Astrocyte of the hippocampus (primary cell): ENCODE measurements at regions not wholly inside any gene's neighbourhood (a gene's known extent, or its start where the extent isn't known, plus 50 kb on each side); places are given as distances from the start of the nearest gene placed in this dataset.
A peak's percentile ranks its signal among the peaks of the same experiment; 100 is the strongest.
"Not testable (repeated sequence)": the region's sequence is repeated elsewhere in the genome, so short reads cannot be mapped to it uniquely, and the experiment has no call there.

Source experiments
- DNase-seq: peaks from one replicate; pipeline ENCODE4 v3.0.0; 2011; ENCODE audit warnings: low read depth, low spot score

- peak; percentile 83 for DNase-seq
Measured at GRCh38 chr3:177357352-177358090, 160.2 kb upstream of the TBL1XR1 start.

DNA sequence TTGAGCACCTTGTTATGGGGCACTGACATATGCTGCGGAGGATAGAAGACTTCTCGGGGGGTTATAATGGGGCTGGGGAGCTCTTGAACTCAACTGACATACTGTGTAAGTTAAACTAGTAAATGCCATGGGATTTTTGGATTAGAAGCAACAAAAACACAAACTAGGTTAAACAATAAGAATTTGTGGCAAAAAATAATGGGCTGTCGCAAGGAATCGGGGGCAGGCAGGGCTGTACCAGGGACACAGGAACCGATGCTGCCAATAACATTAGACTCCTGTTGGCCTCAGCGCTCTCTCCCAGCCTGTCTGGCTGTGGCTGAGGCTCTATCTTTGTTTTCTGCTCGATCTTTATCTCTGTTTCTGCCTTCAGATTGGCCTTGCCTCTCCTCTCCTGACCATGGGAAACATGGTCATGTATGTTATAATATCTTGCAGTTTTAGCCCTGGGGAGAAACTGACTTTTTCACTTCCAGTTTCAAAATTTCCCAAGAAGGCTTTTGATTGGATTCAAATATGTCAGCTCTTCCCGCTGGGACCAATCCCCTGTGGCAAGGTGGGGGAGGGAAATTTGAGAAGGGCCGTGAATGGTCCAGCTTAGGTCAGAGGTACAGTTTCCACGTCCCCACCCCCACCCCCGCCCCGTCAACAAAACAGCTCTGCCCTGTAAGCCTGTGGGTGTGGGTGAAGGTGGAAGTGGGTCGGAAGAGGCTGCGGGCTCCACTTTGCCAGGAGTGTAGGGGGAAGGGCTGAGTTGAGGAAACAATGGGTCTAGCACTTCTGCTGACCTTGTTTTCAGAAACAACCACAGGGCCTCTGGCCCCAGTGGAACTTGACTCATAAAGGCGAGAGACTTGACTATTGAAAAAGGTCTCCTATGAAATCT lies 161.1 kb upstream of the TBL1XR1 start:
- DNase-seq: peak; percentile 80

GRCh38 chr3:177358977-177359592 lies 161.8 kb upstream of the TBL1XR1 start:
- peak; percentile 58 for DNase-seq

DNA sequence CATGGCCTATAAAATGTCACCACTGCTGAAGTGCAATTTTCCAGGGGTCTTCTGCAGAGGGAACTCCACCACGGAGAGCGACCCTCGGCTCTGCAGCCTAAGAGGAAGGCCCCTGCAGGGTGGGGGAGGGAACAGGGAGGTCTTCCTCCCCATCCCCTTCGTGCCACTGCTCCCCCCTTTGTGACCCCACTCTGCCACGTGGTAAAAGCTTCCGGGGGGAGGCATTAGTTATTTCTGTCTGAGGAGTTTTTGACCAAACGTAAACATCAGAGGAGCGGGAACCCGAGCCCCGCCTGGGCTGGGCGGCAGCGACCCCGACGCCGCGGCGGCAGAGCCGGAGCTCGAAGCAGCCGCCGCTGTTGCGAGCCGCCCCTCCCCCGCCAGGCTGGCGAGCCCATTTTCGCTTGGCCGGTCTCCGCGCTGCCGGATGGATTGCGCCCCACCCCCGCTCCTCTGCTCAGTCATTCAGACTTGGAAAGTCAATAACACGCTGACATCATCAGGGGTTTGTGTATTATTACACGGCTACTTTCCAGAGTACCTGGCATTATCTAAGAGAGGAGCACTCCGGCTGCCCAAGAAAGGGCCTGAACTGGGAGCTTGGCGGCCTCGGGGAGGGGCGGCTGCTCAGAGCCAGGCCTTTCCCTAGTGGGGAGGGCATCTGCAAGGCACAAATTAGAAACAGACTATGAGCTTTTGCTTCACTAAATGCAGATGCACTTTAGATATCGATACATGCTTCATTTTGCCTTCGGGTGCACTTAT lies 162.5 kb upstream of the TBL1XR1 start:
- peak; percentile 99 for DNase-seq

GRCh38 chr3:177361081-177361938 lies 164.0 kb upstream of the TBL1XR1 start:
- no peak for DNase-seq

- no peak for DNase-seq
Measured at GRCh38 chr3:177362626-177363025, 165.3 kb upstream of the TBL1XR1 start.

GRCh38 chr3:177364236-177364635 lies 167.0 kb upstream of the TBL1XR1 start:
- no peak for DNase-seq

DNA sequence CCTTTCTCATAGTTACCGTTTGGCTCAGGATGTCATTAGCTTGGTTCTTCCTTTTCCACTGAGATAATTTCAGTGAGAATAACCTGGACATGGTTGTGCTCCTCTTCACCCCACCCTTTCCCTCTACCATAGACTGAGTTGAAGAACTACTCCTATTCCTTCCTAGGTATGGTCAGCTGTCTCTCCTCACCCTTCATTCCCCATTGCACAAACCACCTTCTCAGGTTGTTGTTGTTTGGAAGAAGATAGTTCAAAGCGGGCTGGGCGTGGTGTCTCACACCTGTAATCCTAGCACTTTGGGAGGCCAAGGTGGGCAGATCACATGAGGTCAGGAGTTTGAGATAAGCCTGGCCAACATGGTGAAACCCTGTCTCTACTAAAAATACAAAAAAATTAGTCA lies 168.0 kb upstream of the TBL1XR1 start:
- DNase-seq: not testable (repeated sequence)

GRCh38 chr3:177367788-177368187 lies 170.5 kb upstream of the TBL1XR1 start:
- no peak for DNase-seq

DNA sequence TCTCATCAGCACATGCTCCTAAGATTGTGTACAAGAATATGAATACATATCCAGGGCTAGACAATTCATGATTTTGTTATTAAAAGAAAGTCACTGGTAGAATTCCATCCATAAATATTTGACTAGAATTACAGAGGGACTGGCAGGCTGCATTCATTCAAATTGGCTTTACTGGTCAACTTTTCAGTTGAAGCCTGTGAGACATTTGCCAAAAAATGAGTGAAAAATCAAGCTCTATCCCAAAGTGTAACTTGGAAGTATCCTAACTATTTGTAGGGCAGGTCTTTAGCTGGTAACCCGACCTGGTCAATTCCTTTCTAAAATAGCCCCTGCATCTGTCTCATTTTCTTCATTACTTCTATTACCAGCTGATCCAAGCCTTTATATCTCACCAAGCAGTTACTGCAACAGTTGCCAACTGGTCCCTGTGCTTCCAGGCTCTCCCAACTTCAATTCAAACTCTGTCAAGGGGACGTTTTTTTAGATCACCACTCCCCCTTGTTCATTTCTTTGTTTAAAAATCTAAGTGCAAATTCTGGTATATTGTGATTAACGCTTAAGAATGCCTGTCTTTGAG lies 173.1 kb upstream of the TBL1XR1 start:
- DNase-seq: no peak

GRCh38 chr3:177371146-177371545 lies 173.9 kb upstream of the TBL1XR1 start:
- DNase-seq: no peak

DNA sequence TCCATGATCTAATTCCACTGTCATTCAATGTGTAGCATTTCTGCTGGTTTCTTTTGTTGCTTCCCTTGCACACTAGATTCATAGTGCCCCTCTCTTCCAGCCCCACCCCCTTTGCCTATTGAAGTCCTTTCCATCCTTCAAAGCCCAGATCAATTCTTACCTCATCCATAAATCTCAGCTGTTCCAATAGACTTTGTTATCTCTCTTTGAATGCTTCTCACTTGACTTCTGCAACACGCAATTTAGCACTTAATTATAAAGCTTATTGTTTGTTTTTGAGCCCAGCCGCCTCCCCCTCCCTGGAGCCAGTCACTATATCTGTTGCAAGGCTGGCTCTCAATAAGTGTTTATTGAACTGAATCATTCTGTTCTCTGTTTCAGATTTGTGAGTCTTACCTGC lies 174.6 kb upstream of the TBL1XR1 start:
- DNase-seq: no peak

- no peak for DNase-seq
Measured at GRCh38 chr3:177374323-177374722, 177.0 kb upstream of the TBL1XR1 start.

- no peak for DNase-seq
Measured at GRCh38 chr3:177375316-177375715, 178.0 kb upstream of the TBL1XR1 start.

DNA sequence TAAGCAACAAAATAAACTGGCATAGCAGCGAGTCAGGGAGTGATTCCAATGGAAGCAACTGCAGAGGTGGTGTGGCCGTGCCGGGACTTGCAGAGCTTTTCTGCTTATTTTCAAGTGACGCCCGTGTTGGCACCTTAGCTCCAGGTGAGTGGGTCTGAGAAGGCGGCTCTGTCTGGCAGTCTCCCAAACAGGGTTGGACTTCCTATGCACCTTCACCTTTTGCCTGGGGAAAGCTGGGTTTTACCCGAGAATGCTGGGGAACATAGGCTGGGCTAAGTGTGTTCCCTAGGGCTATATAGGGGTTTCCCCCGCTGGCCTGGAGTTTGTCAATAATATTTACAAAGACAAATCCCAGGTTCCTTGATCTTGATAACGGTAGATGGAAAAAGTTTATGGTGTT lies 179.9 kb upstream of the TBL1XR1 start:
- no peak for DNase-seq

DNA sequence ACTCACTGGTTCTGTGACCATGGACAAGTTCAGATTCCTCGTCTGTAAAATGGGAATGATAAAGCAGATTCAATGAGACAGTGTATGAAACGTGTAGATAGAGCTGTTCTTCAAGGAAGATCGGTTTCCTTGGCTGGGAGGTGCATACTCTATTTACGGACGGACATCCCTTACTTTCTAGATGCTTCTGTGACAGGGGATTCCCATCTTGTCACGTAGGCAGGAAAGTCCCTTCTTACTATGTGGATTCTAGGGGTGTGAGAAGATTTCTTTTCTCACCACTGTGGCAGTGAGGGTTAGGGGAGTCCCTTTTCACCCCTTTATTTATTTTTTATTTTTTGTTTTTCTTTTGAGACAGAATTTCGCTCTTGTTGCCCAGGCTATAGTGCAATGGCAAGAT lies 180.9 kb upstream of the TBL1XR1 start:
- DNase-seq: no peak

DNA sequence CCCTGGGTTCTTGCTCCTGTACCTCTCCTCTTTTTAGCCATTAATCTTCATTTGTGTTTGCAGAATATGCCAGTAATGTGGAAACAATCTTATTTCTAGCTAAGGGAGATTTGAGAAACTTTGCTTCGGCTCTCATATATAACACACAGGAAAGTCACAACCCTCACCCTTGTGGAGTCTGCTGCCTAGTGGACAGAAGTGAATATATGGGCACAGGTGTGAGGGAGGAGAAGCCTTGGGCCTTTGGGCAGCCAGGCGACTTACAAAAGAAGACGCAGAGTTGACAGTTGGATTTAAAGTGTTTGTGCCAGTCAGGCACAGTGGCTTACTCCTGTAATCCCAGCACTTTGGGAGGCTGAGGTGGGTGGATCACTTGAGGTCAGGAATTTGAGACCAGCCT lies 181.8 kb upstream of the TBL1XR1 start:
- no peak for DNase-seq

DNA sequence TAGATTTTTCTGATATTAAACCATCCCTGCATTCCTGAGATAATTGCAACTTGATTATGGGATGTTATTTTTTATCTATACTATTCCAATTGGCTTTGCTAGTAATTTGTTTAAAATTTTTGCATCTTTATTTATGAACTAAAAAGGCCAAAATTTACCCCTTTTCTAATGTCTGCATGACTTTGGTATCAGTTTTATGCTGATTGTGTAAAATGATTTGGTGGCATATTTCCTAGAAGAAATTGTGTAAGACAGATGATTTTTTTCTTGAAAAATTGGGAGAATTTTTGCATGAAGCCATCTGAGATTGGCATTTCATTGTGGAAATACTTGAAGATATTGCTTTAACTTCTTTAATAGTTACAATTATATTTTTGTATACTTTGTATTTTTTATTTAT lies 183.8 kb upstream of the TBL1XR1 start:
- no peak for DNase-seq

GRCh38 chr3:177382944-177383343 lies 185.7 kb upstream of the TBL1XR1 start:
- no peak for DNase-seq

- DNase-seq: no peak
Measured at GRCh38 chr3:177385186-177385585, 187.9 kb upstream of the TBL1XR1 start.
